GM21619 (cell line): ENCODE measurements at regions not wholly inside any gene's neighbourhood (a gene's known extent, or its start where the extent isn't known, plus 50 kb on each side); places are given as distances from the start of the nearest gene placed in this dataset.

Experiments used
- ATAC-seq: cut with Tn5 transposase; IDR thresholded peaks from one replicate; pipeline ENCODE4 v1.9.1; 2021; ENCODE audit not compliant: unreplicated experiment

DNA sequence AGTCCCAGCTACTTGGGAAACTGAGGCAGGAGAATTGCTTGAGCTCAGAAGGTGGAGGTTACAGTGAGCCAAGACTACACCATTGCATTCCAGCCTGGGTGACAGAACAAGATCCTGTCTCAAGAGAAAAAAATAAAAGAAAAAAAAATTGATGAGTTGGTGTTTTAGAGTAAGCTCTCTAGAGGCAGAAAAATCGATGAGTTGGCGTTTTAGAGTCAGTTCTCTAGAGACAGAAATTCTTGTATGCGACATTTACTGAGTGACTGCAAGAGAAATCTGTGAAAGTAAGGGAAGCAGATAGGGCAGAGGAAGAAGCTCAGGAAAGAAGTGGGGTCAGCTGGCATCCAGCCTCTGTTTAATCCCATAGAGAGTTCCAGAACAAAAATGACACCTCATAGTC lies 298.7 kb upstream of the ARRDC4 start:
- no peak for ATAC-seq

- no peak for ATAC-seq
Measured at GRCh38 chr15:97672586-97672985, 287.9 kb upstream of the ARRDC4 start.

DNA sequence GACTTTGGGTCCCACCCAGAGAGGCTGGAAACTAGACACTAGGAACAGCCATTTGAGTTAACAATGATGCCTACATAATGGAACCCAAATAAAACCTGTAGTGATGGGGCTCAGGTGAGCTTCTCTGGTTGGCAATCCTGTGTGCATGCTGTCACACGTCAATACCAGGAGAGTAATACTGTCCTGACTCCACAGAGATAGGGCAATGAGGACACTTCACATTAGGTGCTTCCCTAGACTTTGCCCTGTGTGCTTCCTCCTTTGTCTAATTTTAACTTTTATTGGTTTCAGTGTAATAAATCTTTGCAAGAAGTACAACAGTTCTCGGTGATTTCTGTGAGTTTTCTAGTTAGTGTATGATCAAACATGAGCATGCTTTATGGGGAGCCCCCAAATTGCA lies 281.8 kb upstream of the ARRDC4 start:
- no peak for ATAC-seq

DNA sequence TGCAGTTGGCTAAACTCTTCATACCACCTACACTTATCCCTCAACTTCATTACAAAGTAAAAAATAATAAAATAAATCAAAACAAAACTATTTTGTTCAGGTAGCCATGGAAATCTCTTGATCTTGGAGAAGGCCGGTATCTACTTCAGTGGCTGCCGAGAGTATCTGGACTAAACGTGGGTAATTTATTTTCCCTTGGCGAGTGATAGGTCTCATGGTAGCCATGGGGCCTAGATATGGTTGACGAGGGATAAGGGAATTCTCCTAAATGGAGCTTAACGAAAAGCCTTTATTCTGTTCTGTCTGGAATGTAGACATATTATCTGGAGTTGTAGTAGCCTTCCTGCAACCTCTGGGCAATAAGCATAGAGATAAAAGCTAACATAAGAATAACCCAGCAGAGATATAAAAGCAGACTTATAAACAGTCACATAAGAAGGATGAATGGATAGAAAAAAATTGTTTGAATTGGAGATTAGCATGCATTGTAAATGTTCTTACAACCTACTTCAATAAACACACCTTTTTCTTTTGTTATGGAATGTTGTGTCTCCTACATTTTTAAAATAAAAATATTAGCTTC lies 281.3 kb upstream of the ARRDC4 start:
- no peak for ATAC-seq

DNA sequence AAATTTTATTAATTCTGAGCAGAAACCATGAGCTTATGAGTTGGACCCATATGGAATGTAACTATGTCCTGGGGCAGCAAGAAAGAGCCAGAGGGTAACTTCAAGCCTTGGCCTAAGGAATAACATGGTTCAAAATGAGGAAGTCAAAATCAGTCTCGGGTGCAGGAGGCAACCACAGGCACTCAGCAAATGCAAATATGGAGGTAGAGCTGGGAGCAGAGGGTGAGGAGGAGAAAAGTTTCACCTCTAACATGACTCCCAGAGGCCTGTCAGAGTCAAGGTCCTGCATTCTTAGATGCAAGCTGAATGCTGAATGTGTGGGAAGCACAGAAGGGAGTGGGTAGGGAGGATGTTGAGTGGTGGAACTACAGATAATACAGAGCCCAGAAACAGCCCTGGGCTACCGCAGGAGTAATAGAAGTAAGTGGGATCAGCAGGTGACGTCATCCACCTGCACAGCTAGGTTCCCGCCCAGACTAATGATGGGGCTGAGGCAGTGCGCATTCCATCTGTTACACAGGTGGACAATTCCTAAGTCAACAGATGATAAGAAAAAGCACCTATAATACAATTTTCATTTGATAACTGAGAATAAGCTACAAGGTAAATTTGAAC lies 279.8 kb upstream of the ARRDC4 start:
- ATAC-seq = no peak

DNA sequence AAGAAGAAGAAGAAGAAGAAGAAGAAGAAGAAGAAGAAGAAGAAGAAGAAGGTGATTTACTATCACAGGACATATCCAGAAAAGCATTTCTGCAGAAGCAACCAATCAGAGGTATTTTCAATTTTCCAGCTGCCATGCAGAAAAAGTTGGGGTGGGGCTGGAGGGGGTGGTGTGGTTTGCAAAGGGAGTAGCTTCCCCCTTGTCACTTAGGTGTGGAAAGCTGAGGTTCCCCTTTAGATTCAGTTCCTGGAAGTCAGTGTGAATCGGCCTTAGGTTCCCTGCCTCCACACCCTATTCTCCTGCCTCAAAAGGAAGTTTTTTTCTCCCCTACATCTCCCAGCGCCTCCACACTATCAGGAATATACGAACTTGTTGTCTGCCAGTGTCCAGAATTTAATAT lies 276.7 kb upstream of the ARRDC4 start:
- no peak for ATAC-seq

GRCh38 chr15:97684249-97684648 lies 276.3 kb upstream of the ARRDC4 start:
- ATAC-seq = no peak

GRCh38 chr15:97686324-97686723 lies 274.2 kb upstream of the ARRDC4 start:
- no peak for ATAC-seq

- ATAC-seq = no peak
Measured at GRCh38 chr15:97687654-97688053, 272.8 kb upstream of the ARRDC4 start.

DNA sequence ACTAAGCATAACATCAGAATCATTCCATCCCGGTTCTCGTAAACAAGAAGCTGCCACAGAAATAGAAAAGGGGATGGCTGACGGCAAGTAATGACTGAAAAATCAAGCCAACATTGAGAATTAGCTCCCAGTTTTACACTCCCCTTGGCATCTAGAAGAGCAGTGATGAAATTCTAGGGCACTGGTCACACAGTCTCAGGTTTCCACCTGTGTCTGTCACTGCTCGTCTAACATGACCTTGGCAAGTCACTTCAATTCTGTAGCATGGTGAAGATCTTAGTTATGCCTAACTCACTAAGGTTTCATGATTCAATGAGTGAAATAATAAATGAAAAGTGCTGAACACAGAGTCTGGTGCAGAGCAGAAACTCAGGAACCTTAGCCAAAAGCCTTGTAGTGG lies 272.3 kb upstream of the ARRDC4 start:
- no peak for ATAC-seq

GRCh38 chr15:97688886-97689285 lies 271.6 kb upstream of the ARRDC4 start:
- no peak for ATAC-seq

DNA sequence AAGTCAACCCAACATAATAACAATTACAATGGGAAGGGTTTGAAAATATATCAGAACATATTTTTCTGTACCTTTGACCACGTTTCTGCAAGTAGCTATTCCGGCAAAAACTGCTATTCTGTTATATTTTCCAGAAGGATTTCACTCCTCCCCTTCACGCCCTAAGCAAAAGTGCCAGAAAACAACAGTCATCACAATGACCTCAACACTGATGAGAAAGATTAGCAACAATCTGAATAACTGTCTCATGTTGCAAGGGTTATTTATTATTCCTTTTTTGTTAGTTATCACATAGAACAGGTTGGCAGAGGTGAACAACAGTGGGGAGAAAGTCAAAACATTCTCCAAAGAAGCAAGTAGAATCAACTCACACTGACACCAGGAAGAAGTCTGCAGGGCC lies 269.4 kb upstream of the ARRDC4 start:
- ATAC-seq = no peak

GRCh38 chr15:97691799-97692198 lies 268.7 kb upstream of the ARRDC4 start:
- ATAC-seq = no peak

- ATAC-seq = no peak
Measured at GRCh38 chr15:97692301-97693015, 268.0 kb upstream of the ARRDC4 start.

GRCh38 chr15:97694456-97694855 lies 266.0 kb upstream of the ARRDC4 start:
- ATAC-seq = no peak

GRCh38 chr15:97703400-97703799 lies 257.1 kb upstream of the ARRDC4 start:
- ATAC-seq = no peak

- no peak for ATAC-seq
Measured at GRCh38 chr15:97706059-97706458, 254.4 kb upstream of the ARRDC4 start.

GRCh38 chr15:97708252-97708651 lies 252.3 kb upstream of the ARRDC4 start:
- ATAC-seq = no peak

DNA sequence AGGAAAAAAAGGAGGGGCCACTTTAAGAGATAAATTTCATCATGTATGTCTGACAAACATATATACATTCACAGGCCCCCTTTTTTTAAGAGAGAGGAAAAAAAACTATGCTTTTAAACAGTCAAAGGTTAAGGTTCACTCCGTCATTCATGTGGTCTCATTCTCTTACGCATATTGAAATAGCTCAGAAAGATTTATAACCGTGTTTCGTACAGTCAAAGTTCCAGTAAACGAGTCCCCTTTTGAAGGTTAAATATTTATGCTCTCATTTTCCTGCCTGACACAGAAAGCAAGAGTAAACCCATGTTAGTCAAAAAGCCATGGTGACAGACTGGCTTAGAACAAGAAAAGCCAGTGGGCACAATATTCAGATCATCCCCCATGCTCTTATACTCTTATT lies 248.0 kb upstream of the ARRDC4 start:
- no peak for ATAC-seq

- ATAC-seq = no peak
Measured at GRCh38 chr15:97717806-97718205, 242.7 kb upstream of the ARRDC4 start.

- ATAC-seq = no peak
Measured at GRCh38 chr15:97718509-97718908, 242.0 kb upstream of the ARRDC4 start.

DNA sequence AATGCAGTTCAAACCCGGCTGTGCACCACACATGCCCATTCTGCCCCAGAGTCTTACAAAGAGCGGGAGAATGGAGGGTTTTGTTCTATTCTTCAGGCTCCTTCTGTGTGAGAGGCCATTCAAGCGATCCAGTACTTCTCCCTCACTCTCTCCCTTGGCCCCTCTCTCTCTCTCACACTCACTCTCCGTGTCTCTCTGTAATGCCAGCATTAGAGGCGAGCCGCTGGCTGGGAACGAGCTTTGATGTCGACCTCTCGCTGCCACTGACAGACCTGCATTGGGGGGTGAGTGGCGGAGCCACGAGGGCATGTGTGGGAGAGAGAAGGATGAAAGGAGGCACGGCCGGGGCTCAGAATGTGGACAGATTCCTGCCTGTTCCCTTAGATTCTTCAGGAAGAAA lies 231.7 kb upstream of the ARRDC4 start:
- ATAC-seq = no peak

DNA sequence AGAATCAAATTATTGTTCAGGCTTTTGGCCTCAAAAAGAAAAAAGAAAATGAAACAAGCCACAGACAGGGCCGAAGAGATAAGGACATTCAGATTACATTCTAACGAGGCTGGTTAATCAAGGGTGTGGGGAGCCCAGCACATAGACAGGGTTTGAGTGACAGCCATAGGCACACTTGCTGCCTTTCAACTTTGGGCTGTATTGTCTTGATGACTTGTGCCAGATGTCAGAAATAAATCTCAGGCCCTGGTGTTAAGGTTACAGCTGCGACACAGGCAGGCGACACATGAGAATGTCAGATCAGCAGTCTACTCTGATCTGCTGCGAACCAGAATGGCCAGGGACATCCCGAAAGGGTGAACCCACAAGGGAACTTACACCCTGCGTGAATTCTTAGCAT lies 231.2 kb upstream of the ARRDC4 start:
- no peak for ATAC-seq
